GM12873 (cell line): ENCODE measurements at regions not wholly inside any gene's neighbourhood (a gene's known extent, or its start where the extent isn't known, plus 50 kb on each side); places are given as distances from the start of the nearest gene placed in this dataset.

Source experiments
- TF ChIP-seq, protein P1 (sequence below): IDR thresholded peaks from 2 replicates; pipeline ENCODE4 v1.5.1; 2012; ENCODE audit warnings: low read depth, mild to moderate bottlenecking, moderate library complexity, low read length, control low read depth; ENCODE audit not compliant: insufficient read depth; ENCODE audit errors: missing control alignments

DNA sequence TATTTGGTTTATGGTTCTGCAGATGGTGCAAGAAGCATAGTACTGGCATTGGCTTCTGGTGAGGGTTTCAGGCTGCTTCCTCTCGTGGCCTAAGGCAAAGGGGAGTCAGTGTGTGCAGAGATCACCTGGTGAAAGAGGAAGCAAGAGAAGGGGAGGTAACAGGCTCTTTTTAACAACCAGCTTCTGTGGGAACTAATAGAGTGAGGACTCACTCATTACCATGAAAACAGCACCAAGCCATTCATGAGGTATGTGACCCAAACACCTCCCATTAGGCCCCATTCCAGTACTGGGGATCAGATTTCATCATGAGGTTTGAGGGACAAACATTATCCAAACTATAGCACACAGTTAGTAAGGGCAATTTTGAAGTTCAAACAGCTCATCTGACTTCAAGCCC is 263.5 kb downstream of the TMEM38B start:
- TF ChIP-seq, protein P1, sequence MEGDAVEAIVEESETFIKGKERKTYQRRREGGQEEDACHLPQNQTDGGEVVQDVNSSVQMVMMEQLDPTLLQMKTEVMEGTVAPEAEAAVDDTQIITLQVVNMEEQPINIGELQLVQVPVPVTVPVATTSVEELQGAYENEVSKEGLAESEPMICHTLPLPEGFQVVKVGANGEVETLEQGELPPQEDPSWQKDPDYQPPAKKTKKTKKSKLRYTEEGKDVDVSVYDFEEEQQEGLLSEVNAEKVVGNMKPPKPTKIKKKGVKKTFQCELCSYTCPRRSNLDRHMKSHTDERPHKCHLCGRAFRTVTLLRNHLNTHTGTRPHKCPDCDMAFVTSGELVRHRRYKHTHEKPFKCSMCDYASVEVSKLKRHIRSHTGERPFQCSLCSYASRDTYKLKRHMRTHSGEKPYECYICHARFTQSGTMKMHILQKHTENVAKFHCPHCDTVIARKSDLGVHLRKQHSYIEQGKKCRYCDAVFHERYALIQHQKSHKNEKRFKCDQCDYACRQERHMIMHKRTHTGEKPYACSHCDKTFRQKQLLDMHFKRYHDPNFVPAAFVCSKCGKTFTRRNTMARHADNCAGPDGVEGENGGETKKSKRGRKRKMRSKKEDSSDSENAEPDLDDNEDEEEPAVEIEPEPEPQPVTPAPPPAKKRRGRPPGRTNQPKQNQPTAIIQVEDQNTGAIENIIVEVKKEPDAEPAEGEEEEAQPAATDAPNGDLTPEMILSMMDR = no peak

DNA sequence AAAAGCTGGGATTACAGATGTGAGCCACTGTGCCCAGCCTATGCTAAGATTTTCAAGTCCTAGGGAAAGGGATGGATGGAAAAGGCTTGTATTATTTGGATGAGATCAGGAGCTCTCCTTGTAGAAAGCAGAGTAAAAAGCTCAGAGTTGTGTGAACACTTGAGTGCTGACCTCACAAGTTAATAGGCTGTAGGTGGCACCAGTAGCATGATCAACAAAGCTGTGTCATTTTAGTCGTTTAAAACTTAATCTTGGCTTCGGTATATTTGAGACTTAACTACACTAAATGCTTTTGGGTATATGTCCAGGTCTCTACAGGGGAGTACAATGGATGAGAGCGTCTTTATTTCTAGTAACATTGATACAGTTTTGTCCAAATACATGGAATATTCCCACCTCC is 264.2 kb downstream of the TMEM38B start:
- TF ChIP-seq, protein P1 = no peak

DNA sequence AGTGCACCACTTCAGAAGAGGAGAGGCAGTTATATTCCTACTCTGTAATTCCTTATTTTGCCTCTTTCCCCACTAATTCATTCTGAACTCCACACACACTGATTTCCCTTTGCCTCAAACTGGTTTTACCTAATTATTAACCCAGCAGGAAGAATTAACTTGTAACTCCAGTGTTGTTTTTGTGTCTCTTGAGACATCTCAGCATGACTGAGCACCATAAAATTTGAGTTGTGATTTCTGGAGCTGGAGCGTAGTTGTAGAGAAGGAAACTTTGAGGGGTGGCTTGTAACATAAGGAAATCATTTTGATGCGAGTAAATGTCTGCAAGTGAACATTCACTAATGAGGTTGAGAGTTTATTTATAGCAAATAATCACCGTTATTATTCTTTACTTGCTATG is 265.2 kb downstream of the TMEM38B start:
- TF ChIP-seq, protein P1 = no peak

DNA sequence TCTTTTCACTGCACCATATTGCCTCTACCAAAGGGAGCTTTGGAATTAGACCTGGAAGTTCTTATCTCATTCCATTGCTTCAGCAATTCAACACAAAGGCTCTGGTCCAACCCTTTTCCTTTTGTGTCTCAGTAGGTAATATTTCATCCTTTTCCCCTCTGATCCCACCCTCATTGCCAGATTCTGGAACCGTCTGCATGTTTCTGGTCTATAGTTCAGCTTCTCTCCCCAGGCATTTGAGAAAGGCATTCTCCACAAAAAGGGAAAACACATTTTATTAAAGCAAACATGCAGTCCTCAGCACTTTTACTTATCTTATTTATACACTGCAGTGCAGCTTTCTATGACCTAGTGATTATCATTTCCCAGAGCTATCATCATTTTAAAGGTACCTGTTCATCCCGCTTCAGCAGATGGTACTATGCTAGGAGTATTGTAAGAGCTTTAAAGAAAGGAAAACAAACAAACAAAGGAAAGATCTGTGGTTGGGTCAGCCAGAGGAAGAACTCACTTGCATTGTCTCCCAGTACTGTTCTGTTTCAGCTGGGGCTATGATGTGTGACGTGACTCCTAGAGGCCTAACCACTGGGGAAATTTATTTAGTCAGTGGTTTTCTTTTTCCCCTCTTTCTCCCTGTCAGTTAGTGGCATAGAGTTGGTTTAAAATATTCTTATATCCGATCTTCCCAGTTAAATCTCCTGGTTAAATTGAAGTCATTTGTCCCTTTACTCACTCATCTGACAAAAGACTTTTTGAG is 269.2 kb downstream of the TMEM38B start:
- TF ChIP-seq, protein P1 = no peak

DNA sequence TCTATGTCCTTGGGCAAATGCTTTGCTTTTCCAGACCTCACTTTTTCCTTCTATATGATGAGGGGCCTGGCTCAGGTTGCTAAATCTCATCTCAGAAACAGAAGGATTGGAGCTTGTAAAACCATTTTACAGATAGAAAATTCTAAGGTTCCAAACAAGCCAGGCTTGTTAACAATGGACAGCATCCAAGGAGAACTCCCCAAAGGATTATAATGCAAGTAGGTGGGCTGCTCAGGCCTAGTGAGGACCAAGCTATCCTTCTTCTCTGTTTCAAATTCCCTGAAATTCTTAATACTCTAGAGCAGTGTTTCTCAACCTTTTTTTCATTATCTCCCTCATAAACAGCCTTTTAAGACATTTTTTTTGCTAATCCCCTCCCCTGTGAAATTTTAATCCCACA is 269.8 kb downstream of the TMEM38B start:
- TF ChIP-seq, protein P1 = no peak

DNA sequence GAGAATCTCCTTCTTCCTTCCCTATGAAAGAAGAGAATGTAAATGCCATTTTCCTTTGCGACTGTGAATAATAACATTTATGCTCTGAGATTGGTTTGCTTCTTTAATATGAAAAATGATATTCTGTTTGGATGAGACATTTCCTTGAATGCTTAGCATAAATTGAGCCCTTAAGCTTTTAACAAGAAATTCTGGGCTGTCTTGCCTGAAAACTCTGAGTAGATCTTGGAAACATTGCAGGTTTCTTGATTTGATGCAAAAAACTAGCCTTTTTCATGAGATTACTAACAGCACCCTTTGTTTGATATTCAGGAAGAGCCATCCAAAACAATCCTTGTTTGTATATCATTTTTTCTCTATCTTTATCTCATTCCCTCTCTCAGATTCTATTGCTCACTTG is 272.5 kb downstream of the TMEM38B start:
- TF ChIP-seq, protein P1 = no peak

DNA sequence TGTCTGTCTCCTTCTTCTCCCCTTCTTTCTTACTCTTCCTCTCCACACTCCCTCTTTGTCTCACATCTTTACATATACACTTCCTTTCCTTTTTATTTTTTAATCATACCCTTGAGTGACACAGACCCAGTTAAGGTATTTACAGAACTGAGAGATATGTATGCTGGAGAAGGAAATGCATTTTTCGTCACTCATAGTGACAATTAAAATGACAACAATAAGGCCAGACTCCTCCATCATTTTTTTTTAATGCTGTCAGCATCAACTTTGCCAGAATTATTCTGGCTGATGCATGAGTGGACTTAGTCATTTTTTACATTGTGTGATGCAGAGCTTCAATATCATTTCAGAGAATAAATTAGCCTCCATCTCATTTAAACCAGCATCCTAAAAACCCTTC is 272.9 kb downstream of the TMEM38B start:
- TF ChIP-seq, protein P1 = no peak

DNA sequence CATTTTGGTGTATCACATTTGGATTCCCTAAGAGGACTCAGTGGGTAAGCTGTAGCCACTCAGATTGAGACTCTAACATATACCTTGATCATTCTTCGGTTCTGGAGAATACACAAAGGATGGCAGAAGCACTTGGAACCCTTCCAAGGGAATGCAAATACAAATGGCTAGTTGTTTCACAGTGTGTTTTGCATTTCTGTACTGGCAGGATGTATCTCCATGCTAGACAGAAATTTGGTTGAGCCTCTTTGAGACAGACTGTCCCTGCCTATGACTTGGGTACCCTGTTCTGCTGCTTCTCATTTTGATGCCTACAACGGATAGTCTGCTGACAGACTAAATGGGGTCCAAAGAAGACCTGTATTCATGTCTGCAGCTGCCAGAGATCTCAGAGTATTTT is 273.5 kb downstream of the TMEM38B start:
- TF ChIP-seq, protein P1 = no peak
